NB4 (cell line): ENCODE measurements at regions not wholly inside any gene's neighbourhood (a gene's known extent, or its start where the extent isn't known, plus 50 kb on each side); places are given as distances from the start of the nearest gene placed in this dataset.

ENCODE experiments used
- DNase-seq: peaks from one replicate; pipeline ENCODE4 v3.0.0; 2010; ENCODE audit warnings: low read depth
- H3K4me3 ChIP-seq: one replicate; pipeline ENCODE4 v1.5.1; 2011; ENCODE audit warnings: mild to moderate bottlenecking, low read depth, low read length, moderate library complexity
- CTCF ChIP-seq: IDR thresholded peaks from one replicate; pipeline ENCODE4 v1.5.1; 2012; ENCODE audit warnings: low read depth, low read length
- MAX ChIP-seq: IDR thresholded peaks from 2 replicates; pipeline ENCODE4 v1.6.1; 2011; ENCODE audit warnings: low read depth, low read length
- MYC ChIP-seq: IDR thresholded peaks from 2 replicates; pipeline ENCODE4 v1.6.1; 2011; ENCODE audit warnings: low read depth, low read length
- POLR2A ChIP-seq: IDR thresholded peaks from 2 replicates; pipeline ENCODE4 v1.6.1; 2011; ENCODE audit warnings: mild to moderate bottlenecking; ENCODE audit not compliant: insufficient read length; ENCODE audit errors: extremely low read depth

GRCh38 chr2:145036421-145037011, 516.6 kb upstream of the ZEB2 start:
- H3K4me3 ChIP-seq, result no peak overlapping the region
- DNase-seq, result no peak
- TF ChIP-seq MYC (no peak), POLR2A (no peak), CTCF (no peak), MAX (no peak)

- no peak for DNase-seq
- no peak overlapping the region for H3K4me3 ChIP-seq
- TF ChIP-seq CTCF (no peak), POLR2A (no peak), MAX (no peak), MYC (no peak)
Measured at GRCh38 chr2:145034511-145034910, 514.6 kb upstream of the ZEB2 start.

DNA sequence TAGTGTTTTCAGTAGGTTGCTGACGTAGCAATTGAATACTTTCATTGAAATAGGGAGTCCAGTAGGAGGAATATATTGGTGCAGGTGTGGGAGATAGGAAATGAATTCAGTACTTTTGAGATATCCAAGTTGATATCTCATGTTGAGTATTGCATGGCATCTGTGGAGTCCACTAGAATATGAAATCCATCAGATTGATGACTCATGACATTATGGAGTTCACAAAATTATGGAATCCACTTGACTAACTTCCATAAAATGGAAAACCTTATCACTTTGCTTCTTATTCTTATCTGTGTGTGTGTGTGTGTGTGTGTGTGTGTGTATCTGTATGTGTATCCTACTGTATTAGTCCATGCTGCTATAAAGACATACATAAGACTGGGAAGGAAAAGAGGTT, 513.5 kb upstream of the ZEB2 start:
- TF ChIP-seq CTCF, result no peak
- TF ChIP-seq POLR2A, result no peak
- no peak for TF ChIP-seq MYC
- no peak for TF ChIP-seq MAX
- no peak overlapping the region for H3K4me3 ChIP-seq
- DNase-seq, result no peak

DNA sequence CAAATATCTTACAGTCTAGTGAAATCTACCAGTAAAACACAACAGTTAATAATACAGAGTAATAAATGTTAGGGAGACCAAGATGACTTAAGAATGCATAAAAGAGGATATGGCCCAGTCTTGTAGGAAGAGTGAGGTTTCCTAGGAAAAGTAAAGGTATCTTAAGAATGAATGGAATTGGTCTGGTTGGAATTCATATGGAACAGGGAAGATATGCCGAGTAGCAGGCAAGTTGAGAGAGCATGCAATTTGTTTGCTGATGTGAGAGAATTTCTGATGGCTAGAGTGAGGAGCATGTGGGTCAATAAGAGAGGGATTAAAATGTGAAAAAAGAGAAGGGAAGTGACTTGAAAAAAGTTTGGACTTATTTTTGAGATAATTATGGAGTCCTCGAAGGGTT, 512.9 kb upstream of the ZEB2 start:
- DNase-seq, result no peak
- no peak for TF ChIP-seq MAX
- TF ChIP-seq MYC, result no peak
- no peak for TF ChIP-seq CTCF
- TF ChIP-seq POLR2A, result no peak
- H3K4me3 ChIP-seq, result no peak overlapping the region

GRCh38 chr2:145029873-145030272, 510.0 kb upstream of the ZEB2 start:
- no peak overlapping the region for H3K4me3 ChIP-seq
- no peak for DNase-seq
- TF ChIP-seq MAX, result no peak
- no peak for TF ChIP-seq MYC
- no peak for TF ChIP-seq CTCF
- no peak for TF ChIP-seq POLR2A
